HUES48 (cell line): ENCODE measurements at regions not wholly inside any gene's neighbourhood (a gene's known extent, or its start where the extent isn't known, plus 50 kb on each side); places are given as distances from the start of the nearest gene placed in this dataset.

Source experiments
- H3K27ac ChIP-seq: one replicate; pipeline ENCODE4 v1.7.0; 2013; ENCODE audit warnings: low read depth, low read length, inconsistent platforms
- H3K27me3 ChIP-seq: 2 replicates; pipeline ENCODE4 v1.6.1; 2013; ENCODE audit warnings: mild to moderate bottlenecking, low read length; ENCODE audit not compliant: control insufficient read depth, insufficient read depth
- H3K36me3 ChIP-seq: 2 replicates; pipeline ENCODE4 v1.6.1; 2013; ENCODE audit warnings: low read length; ENCODE audit not compliant: control insufficient read depth, insufficient read depth
- H3K4me1 ChIP-seq: 2 replicates; pipeline ENCODE4 v1.6.1; 2013; ENCODE audit warnings: mild to moderate bottlenecking, low read length; ENCODE audit not compliant: control insufficient read depth, insufficient read depth
- H3K4me3 ChIP-seq: 2 replicates; pipeline ENCODE4 v1.5.1; 2013; ENCODE audit warnings: mild to moderate bottlenecking, low read depth, low read length
- H3K9ac ChIP-seq: 2 replicates; pipeline ENCODE4 v1.6.1; 2013; ENCODE audit warnings: mild to moderate bottlenecking, low read depth, low read length, moderate library complexity
- H3K9me3 ChIP-seq: 2 replicates; pipeline ENCODE4 v1.6.1; 2013; ENCODE audit warnings: low read length; ENCODE audit not compliant: control insufficient read depth, insufficient read depth

DNA sequence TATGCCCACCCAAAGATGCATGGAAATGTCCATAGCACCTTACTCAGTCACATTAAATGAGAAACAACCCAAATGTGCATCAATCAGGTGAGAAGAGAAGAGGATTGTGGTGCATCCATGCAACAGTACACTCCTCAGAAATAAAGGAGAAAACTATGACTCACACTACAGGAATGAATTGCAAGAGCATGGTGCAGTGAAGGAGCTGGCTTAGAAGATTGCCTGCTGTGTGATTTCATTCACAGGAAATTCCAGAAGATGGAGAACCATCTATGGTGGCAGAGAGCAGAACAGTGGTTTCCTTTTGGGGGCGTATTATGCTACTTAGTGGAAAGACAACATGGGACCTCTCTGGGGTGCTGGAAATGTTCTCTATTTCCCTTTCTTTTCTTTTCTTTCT lies 278.6 kb upstream of the AJAP1 start:
- Histone ChIP-seq H3K4me3 (no peak overlapping the region), H3K9ac (no peak overlapping the region), H3K36me3 (no peaks in the 10 kb centered on the region), H3K27me3 (no peaks in the 10 kb centered on the region), H3K9me3 (peaks cover 94% of the 10 kb centered on the region), H3K4me1 (no peaks in the 10 kb centered on the region), H3K27ac (no peak overlapping the region)

- Histone ChIP-seq H3K9ac (no peak overlapping the region), H3K4me1 (no peaks in the 10 kb centered on the region), H3K4me3 (no peak overlapping the region), H3K27me3 (no peaks in the 10 kb centered on the region), H3K9me3 (peaks cover 97% of the 10 kb centered on the region), H3K36me3 (no peaks in the 10 kb centered on the region), H3K27ac (no peak overlapping the region)
These were observed 274.8 kb upstream of the AJAP1 start for GRCh38 chr1:4379451-4380175.

DNA sequence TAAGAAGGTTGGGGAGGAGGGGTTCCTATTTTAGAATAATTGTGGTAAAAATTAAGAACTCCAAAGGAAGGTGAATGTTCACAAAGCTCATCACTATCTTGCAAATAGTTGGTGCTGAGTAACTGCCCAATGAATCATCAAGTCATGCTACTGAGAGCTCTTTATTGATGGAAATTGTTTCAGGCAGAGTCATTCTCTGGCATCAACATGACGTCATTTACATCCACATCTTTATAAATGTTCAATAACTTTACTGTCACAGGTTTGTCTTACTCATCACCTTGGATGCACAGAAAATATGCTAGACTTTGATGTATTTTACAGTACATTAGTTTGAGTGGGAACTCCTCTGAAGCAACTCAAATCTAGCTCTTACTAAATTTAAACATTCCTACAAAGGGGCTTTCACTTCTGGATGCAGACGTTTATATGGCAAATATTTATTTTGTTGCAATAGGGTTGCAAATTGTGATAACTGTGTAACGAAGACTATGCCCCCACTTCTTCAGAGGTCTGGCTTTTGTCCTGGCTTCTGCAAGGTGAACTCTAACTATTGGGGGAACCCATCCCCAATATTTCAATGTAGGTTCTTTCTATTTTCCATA lies 273.7 kb upstream of the AJAP1 start:
- Histone ChIP-seq H3K36me3 (no peaks in the 10 kb centered on the region), H3K4me1 (no peaks in the 10 kb centered on the region), H3K9ac (no peak overlapping the region), H3K27me3 (no peaks in the 10 kb centered on the region), H3K27ac (no peak overlapping the region), H3K9me3 (peaks cover 97% of the 10 kb centered on the region), H3K4me3 (no peak overlapping the region)

GRCh38 chr1:4393191-4393590 lies 261.2 kb upstream of the AJAP1 start:
- Histone ChIP-seq H3K9me3 (peaks cover 96% of the 10 kb centered on the region), H3K9ac (no peak overlapping the region), H3K27ac (no peak overlapping the region), H3K36me3 (no peaks in the 10 kb centered on the region), H3K27me3 (no peaks in the 10 kb centered on the region), H3K4me1 (no peaks in the 10 kb centered on the region), H3K4me3 (no peak overlapping the region)

- Histone ChIP-seq H3K9me3 (peaks cover 97% of the 10 kb centered on the region), H3K4me1 (no peaks in the 10 kb centered on the region), H3K27ac (no peak overlapping the region), H3K9ac (no peak overlapping the region), H3K4me3 (no peak overlapping the region), H3K27me3 (no peaks in the 10 kb centered on the region), H3K36me3 (no peaks in the 10 kb centered on the region)
These were observed 260.0 kb upstream of the AJAP1 start for GRCh38 chr1:4394366-4394765.

- H3K9me3 ChIP-seq, result peaks cover 97% of the 10 kb centered on the region
- no peaks in the 10 kb centered on the region for H3K27me3 ChIP-seq
- H3K9ac ChIP-seq, result no peak overlapping the region
- no peaks in the 10 kb centered on the region for H3K36me3 ChIP-seq
- no peaks in the 10 kb centered on the region for H3K4me1 ChIP-seq
- no peak overlapping the region for H3K27ac ChIP-seq
- no peak overlapping the region for H3K4me3 ChIP-seq
These were observed 259.3 kb upstream of the AJAP1 start for GRCh38 chr1:4395158-4395557.

DNA sequence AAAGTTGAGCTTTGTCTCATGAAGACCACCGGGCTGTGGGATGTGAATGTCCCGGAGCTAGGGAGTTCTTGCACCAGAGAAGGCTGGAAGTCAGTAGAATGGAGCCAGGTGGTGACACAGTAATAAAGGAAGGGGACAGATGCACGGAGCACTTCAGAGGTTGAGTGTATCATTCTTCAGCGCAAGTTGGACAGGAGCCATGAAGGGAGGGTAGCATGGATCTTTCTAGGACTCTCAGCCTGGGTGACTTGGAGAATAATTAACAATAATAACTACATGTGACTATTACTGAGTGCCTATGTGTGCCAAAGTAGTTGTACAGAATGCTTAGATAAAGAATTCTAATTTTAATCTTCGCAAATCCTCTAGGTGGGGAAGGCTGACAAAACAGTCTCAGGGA lies 258.7 kb upstream of the AJAP1 start:
- H3K4me3 ChIP-seq, result no peak overlapping the region
- peaks cover 97% of the 10 kb centered on the region for H3K9me3 ChIP-seq

DNA sequence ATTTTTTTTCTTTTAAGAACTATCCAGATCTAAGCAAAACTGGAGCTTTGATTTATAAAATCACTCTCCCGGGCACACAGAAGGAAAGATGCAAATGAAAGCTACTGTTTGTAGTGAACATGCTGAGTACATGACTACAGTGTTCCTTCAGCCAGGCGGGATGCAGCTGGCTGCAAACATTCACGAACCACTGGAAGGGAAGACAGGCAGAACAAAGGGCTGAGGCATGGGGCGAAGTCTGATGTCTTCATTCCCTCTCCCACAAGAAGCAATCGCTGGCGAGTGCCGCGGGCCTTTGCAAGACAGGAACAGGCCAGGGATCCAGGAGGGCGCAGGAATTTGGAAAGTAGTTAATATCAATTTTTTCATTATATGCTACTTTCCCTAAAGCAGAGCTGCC lies 257.9 kb upstream of the AJAP1 start:
- Histone ChIP-seq H3K27me3 (no peaks in the 10 kb centered on the region), H3K27ac (no peak overlapping the region), H3K9ac (no peak overlapping the region), H3K9me3 (peaks cover 97% of the 10 kb centered on the region), H3K4me3 (no peak overlapping the region), H3K36me3 (no peaks in the 10 kb centered on the region), H3K4me1 (no peaks in the 10 kb centered on the region)

More for the DNA sequence above, 258.7 kb upstream of the AJAP1 start:
- H3K4me1 ChIP-seq, result no peaks in the 10 kb centered on the region
- no peak overlapping the region for H3K27ac ChIP-seq
- H3K27me3 ChIP-seq, result no peaks in the 10 kb centered on the region
- no peaks in the 10 kb centered on the region for H3K36me3 ChIP-seq
- no peak overlapping the region for H3K9ac ChIP-seq

DNA sequence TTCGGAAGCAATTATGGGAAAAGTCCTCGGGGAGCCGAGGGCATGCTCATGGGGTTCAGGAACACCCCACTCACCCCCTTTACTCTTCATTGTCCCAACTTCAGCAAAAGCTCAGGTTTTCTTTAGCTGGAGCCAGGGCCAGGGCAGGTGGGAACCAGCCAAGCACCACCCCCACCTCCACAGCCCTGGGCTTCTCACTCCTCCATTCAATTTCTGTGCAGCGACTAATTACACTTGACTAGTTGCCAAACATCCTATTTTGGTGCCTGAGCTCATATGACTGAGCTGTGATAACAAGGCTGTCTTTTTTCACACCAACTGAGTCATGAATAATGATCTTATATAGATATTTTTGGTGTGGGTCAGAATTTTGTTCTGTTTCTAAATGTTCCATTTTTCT lies 257.2 kb upstream of the AJAP1 start:
- Histone ChIP-seq H3K9me3 (peaks cover 97% of the 10 kb centered on the region), H3K4me1 (no peaks in the 10 kb centered on the region), H3K9ac (no peak overlapping the region), H3K36me3 (no peaks in the 10 kb centered on the region), H3K27me3 (no peaks in the 10 kb centered on the region), H3K4me3 (no peak overlapping the region), H3K27ac (no peak overlapping the region)

DNA sequence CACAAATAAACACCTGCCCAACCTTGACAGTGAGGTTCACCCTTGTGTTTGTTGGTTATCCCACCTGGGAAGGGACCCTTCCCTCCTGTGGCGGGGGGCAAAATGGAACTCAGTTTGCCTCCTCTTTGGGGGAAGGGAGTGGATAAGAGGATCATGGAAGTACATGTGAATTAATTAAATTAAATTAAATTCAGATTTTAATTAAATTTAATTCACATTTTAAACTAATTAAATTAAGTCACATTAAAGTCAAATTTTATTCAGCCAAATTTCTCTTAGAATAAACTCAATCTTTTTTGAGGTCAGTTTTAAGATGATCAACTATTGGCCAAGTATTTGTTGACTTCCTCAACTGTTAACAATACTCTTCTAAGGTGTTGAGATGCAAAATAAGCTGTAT lies 252.4 kb upstream of the AJAP1 start:
- Histone ChIP-seq H3K9ac (no peak overlapping the region), H3K4me1 (no peaks in the 10 kb centered on the region), H3K27me3 (no peaks in the 10 kb centered on the region), H3K27ac (no peak overlapping the region), H3K36me3 (no peaks in the 10 kb centered on the region), H3K9me3 (peaks cover 96% of the 10 kb centered on the region), H3K4me3 (no peak overlapping the region)

- H3K36me3 ChIP-seq, result no peaks in the 10 kb centered on the region
- no peak overlapping the region for H3K27ac ChIP-seq
- H3K4me1 ChIP-seq, result no peaks in the 10 kb centered on the region
- H3K9me3 ChIP-seq, result peaks cover 96% of the 10 kb centered on the region
- no peak overlapping the region for H3K9ac ChIP-seq
- H3K4me3 ChIP-seq, result no peak overlapping the region
- no peaks in the 10 kb centered on the region for H3K27me3 ChIP-seq
These were observed 249.4 kb upstream of the AJAP1 start for GRCh38 chr1:4404854-4405590.
